SK-N-SH (cell line): ENCODE measurements at regions not wholly inside any gene's neighbourhood (a gene's known extent, or its start where the extent isn't known, plus 50 kb on each side); places are given as distances from the start of the nearest gene placed in this dataset.

Experiments
- CTCF ChIA-PET: fragments of 300-600, 350-600 bp; formaldehyde crosslinking; extraction: SDS; loops from one replicate; lab custom pipeline; 2021; lab: Yijun Ruan, JAX
- POLR2A ChIA-PET: fragments of 350-600 bp; sonication (Branson Sonifier 250); formaldehyde crosslinking; extraction: SDS; loops from one replicate; lab custom pipeline; 2020; ENCODE audit warnings: antibody characterized with exemption, inconsistent platforms; lab: Yijun Ruan, JAX
- DNase-seq: peaks from one replicate; pipeline ENCODE4 v3.0.0; 2012
- H2AFZ ChIP-seq: fragments of 200-600 bp; sonication (generic); 2 replicates; pipeline ENCODE4 v1.8.1; 2016; ENCODE audit warnings: antibody characterized with exemption, mild to moderate bottlenecking, low read depth
- H3F3A ChIP-seq: fragments of 200-600 bp; sonication (generic); replicated peaks from 2 replicates; pipeline ENCODE3; 2016; ENCODE audit warnings: antibody characterized with exemption, mild to moderate bottlenecking; ENCODE audit not compliant: insufficient read depth
- H3K27ac ChIP-seq, 2 experiments: fragments of 200-500 bp in 1 of 2; fragments of 200-600 bp in 1 of 2; sonication (Bioruptor generic) in 1 of 2; sonication (generic), shearing (Covaris generic) in 1 of 2; 2 replicates each; pipeline versions ENCODE4 v1.5.1 to v1.6.1; 2014 to 2016; ENCODE audit warnings: low read depth in 2 of 2, inconsistent platforms in 1 of 2, low read length in 1 of 2, mild to moderate bottlenecking in 1 of 2, mixed read lengths in 1 of 2
- H3K27me3 ChIP-seq: fragments of 200-600 bp; sonication (generic), shearing (Covaris generic); 2 replicates; pipeline ENCODE4 v1.6.1; 2016; ENCODE audit warnings: mixed run types; ENCODE audit not compliant: insufficient read depth
- H3K36me3 ChIP-seq, 2 experiments: fragments of 200-500 bp in 1 of 2; fragments of 200-600 bp in 1 of 2; sonication (Bioruptor generic) in 1 of 2; sonication (generic) in 1 of 2; replicated peaks in 1 of 2; 2 replicates each; pipeline versions ENCODE3 to v1.5.1; 2014 to 2016; ENCODE audit warnings: low read length in 1 of 2, mild to moderate bottlenecking in 1 of 2; ENCODE audit not compliant: insufficient read depth in 2 of 2, control insufficient read depth in 1 of 2
- H3K4me1 ChIP-seq, 2 experiments: fragments of 200-500 bp in 1 of 2; fragments of 200-600 bp in 1 of 2; sonication (Bioruptor generic) in 1 of 2; sonication (generic), shearing (Covaris generic) in 1 of 2; 2 replicates each; pipeline versions ENCODE4 v1.5.1 to v1.6.1; 2014 to 2016; ENCODE audit warnings: low read depth in 1 of 2, low read length in 1 of 2, mixed run types in 1 of 2; ENCODE audit not compliant: insufficient read depth in 2 of 2, control insufficient read depth in 1 of 2
- H3K4me2 ChIP-seq: fragments of 200-600 bp; sonication (generic), shearing (Covaris generic); 2 replicates; pipeline ENCODE4 v1.6.1; 2017; ENCODE audit warnings: mixed run types
- H3K4me3 ChIP-seq, 2 experiments: fragments of 200-500 bp in 1 of 2; fragments of 200-600 bp in 1 of 2; sonication (Bioruptor generic) in 1 of 2; sonication (generic), shearing (Covaris generic) in 1 of 2; 2 replicates each; pipeline versions ENCODE4 v1.5.1 to v1.8.1; 2014 to 2016; ENCODE audit warnings: low read depth in 2 of 2, inconsistent platforms in 1 of 2, low read length in 1 of 2, mild to moderate bottlenecking in 1 of 2, mixed read lengths in 1 of 2, moderate library complexity in 1 of 2
- H3K79me2 ChIP-seq: fragments of 200-600 bp; sonication (generic); 2 replicates; pipeline ENCODE4 v1.8.1; 2017; ENCODE audit warnings: mild to moderate bottlenecking; ENCODE audit not compliant: insufficient read depth
- H3K9ac ChIP-seq: fragments of 200-600 bp; sonication (generic); 2 replicates; pipeline ENCODE4 v1.6.1; 2017; ENCODE audit warnings: mixed run types
- H3K9me2 ChIP-seq: fragments of 200-600 bp; sonication (generic); 2 replicates; pipeline ENCODE4 v1.6.1; 2017; ENCODE audit warnings: mixed run types
- H3K9me3 ChIP-seq: fragments of 200-600 bp; sonication (generic); 2 replicates; pipeline ENCODE4 v1.6.1; 2017; ENCODE audit warnings: mixed run types, mild to moderate bottlenecking, moderate library complexity
- H4K20me1 ChIP-seq: fragments of 200-600 bp; sonication (generic); 2 replicates; pipeline ENCODE4 v1.6.1; 2017; ENCODE audit warnings: mild to moderate bottlenecking, mixed run types; ENCODE audit not compliant: insufficient read depth
- CHD2 ChIP-seq: fragments of 150-350 bp; IDR thresholded peaks from 2 replicates; pipeline ENCODE4 v1.6.1; 2018; ENCODE audit warnings: low read length; ENCODE audit not compliant: partially characterized antibody
- CTCF ChIP-seq: fragments of 200-600 bp; sonication (generic); IDR thresholded peaks from 2 replicates; pipeline ENCODE4 v1.6.1; 2017; ENCODE audit warnings: antibody characterized with exemption, mild to moderate bottlenecking, moderate library complexity
- FOSL2 ChIP-seq: IDR thresholded peaks from 2 replicates; pipeline ENCODE4 v1.4.0; 2012; ENCODE audit warnings: low read depth, mild to moderate bottlenecking, moderate library complexity, borderline replicate concordance
- GATA2 ChIP-seq: sonication (generic); formaldehyde crosslinking; IDR thresholded peaks from 2 replicates; pipeline ENCODE4 v1.5.0; 2020; ENCODE audit warnings: mild to moderate bottlenecking, missing genetic modification reagents
- MEF2A ChIP-seq: IDR thresholded peaks from 2 replicates; pipeline ENCODE4 v1.4.0; 2012; ENCODE audit warnings: low read depth, borderline replicate concordance
- NFIC ChIP-seq: IDR thresholded peaks from 2 replicates; pipeline ENCODE4 v1.4.0; 2012; ENCODE audit warnings: borderline replicate concordance
- RCOR1 ChIP-seq: fragments of 150-350 bp; IDR thresholded peaks from 2 replicates; pipeline ENCODE4 v1.6.1; 2017; ENCODE audit warnings: antibody characterized with exemption, low read length
- RFX5 ChIP-seq: IDR thresholded peaks from 2 replicates; pipeline ENCODE4 v1.6.1; 2012; ENCODE audit warnings: mild to moderate bottlenecking, improper control_type of control experiment, low read length
- RXRA ChIP-seq: IDR thresholded peaks from 2 replicates; pipeline ENCODE4 v1.4.0; 2012; ENCODE audit warnings: low read depth, mild to moderate bottlenecking, borderline replicate concordance
- SIN3A ChIP-seq: IDR thresholded peaks from 2 replicates; pipeline ENCODE4 v1.6.1; 2012; ENCODE audit warnings: low read depth, mild to moderate bottlenecking, low read length, moderate library complexity, borderline replicate concordance
- SMC3 ChIP-seq: IDR thresholded peaks from 2 replicates; pipeline ENCODE4 v1.6.1; 2012; ENCODE audit warnings: low read depth, low read length, improper control_type of control experiment
- TCF12 ChIP-seq: IDR thresholded peaks from 2 replicates; pipeline ENCODE4 v1.4.0; 2012
- TEAD4 ChIP-seq: IDR thresholded peaks from 2 replicates; pipeline ENCODE4 v1.4.0; 2012; ENCODE audit warnings: mild to moderate bottlenecking, borderline replicate concordance; ENCODE audit not compliant: insufficient read depth
- USF2 ChIP-seq: fragments of 150-350 bp; IDR thresholded peaks from 2 replicates; pipeline ENCODE4 v1.6.1; 2017; ENCODE audit warnings: antibody characterized with exemption, low read length, low read depth, borderline replicate concordance
- WGBS: methylation state at CpG from one replicate; pipeline ENCODE4 v1.1.6; 2017; ENCODE audit warnings: low lambda C conversion rate; 5-methylcytosine and 5-hydroxymethylcytosine counted together
- TF ChIP-seq, protein P1 (sequence below): IDR thresholded peaks from 2 replicates; pipeline ENCODE4 v1.4.0; 2012; ENCODE audit warnings: low read depth, borderline replicate concordance
- TF ChIP-seq, protein P2 (sequence below): IDR thresholded peaks from 2 replicates; pipeline ENCODE4; 2012

- Histone ChIP-seq H3K27me3 (no peaks in the 10 kb centered on the region), H3K4me3 (no peak overlapping the region), H3K4me1 (peaks cover 4 to 24% of the 10 kb centered on the region in 2 experiments; a peak in 3 of 4 replicates), H4K20me1 (no peaks in the 10 kb centered on the region), H3F3A (peaks cover 28% of the 10 kb centered on the region), H3K9me2 (no peaks in the 10 kb centered on the region), H3K36me3 (no peaks in the 10 kb centered on the region), H3K27ac (peak overlapping the region in 1 of 2 experiments; percentile 79; a peak in 3 of 4 replicates), H3K9ac (peak overlapping the region; percentile 24), H2AFZ (peak overlapping the region; percentile 26; the same call in 1 of the 2 replicates), H3K4me2 (peak overlapping the region; percentile 10), H3K79me2 (no peaks in the 10 kb centered on the region), H3K9me3 (no peaks in the 10 kb centered on the region)
- 45% methylated on average over 11 of the region's 11 CpGs for WGBS
- ChIA-PET POLR2A (no interaction called here), CTCF (interaction anchor here (1.0 kb wide), 1 partner anchor 224 kb away, joined by 4 read pairs; no protein-coding TSS in a partner anchor)
- DNase-seq, result peak; percentile 21
- TF ChIP-seq RXRA, result no peak
- TF ChIP-seq NFIC, result 0 out of 2 replicates have a peak, but pooled peaks have one; percentile 29
- no peak for TF ChIP-seq SIN3A
- TF ChIP-seq GATA2 (CRISPR knock-in tag), result peak; percentile 31; the same call in 1 of the 2 replicates
- TF ChIP-seq RCOR1, result no peak
- TF ChIP-seq SMC3, result no peak
- TF ChIP-seq TCF12, result peak; percentile 31; the same call in 1 of the 2 replicates
- TF ChIP-seq, protein P1, sequence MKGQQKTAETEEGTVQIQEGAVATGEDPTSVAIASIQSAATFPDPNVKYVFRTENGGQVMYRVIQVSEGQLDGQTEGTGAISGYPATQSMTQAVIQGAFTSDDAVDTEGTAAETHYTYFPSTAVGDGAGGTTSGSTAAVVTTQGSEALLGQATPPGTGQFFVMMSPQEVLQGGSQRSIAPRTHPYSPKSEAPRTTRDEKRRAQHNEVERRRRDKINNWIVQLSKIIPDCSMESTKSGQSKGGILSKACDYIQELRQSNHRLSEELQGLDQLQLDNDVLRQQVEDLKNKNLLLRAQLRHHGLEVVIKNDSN, result peak; percentile 40; the same call in 1 of the 2 replicates
These were observed 225.6 kb upstream of the IGFBP3 start for GRCh38 chr7:46146454-46147255.

DNA sequence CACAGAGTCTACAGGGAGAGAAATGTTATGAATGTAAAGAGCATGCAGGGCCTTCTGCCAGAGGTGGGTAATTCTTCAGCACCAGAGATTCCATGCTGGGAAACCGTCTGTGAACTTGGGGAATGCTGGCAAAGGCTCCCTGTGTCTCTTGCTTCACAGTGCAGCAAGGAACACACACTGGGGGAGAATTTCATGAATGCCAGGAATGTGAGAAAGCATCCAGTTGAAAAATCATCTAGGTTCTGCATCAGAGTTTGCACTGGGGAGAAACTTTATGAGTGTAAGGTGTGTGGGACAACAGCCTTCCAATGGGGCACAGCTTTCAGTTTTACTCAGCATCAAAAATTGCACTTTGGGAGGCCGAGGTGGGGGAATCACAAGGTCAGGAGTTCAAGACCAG lies 224.3 kb upstream of the IGFBP3 start:
- peaks cover 4 to 24% of the 10 kb centered on the region in 2 experiments; a peak in 3 of 4 replicates for H3K4me1 ChIP-seq
- no peak overlapping the region for H3K4me3 ChIP-seq
- no peaks in the 10 kb centered on the region for H4K20me1 ChIP-seq
- 9% methylated on average over 2 of the region's 2 CpGs for WGBS
- H3K79me2 ChIP-seq, result no peaks in the 10 kb centered on the region
- no peaks in the 10 kb centered on the region for H3K36me3 ChIP-seq
- H3K9ac ChIP-seq, result peak overlapping the region; percentile 45; the same call in 1 of the 2 replicates
- peak overlapping the region; percentile 33 for H3K4me2 ChIP-seq
- H3K9me3 ChIP-seq, result no peaks in the 10 kb centered on the region
- peaks cover 28% of the 10 kb centered on the region for H3F3A ChIP-seq
- CTCF ChIA-PET, result interaction anchor here (1.1 kb wide), 1 partner anchor 223 kb away, joined by 4 read pairs; no protein-coding TSS in a partner anchor
- POLR2A ChIA-PET, result no interaction called here
- no peaks in the 10 kb centered on the region for H3K9me2 ChIP-seq
- no peak for DNase-seq
- H2AFZ ChIP-seq, result no peak overlapping the region
- no peaks in the 10 kb centered on the region for H3K27me3 ChIP-seq
- H3K27ac ChIP-seq, result peak overlapping the region in 1 of 2 experiments; percentile 79; a peak in 3 of 4 replicates
- TF ChIP-seq, protein P2, sequence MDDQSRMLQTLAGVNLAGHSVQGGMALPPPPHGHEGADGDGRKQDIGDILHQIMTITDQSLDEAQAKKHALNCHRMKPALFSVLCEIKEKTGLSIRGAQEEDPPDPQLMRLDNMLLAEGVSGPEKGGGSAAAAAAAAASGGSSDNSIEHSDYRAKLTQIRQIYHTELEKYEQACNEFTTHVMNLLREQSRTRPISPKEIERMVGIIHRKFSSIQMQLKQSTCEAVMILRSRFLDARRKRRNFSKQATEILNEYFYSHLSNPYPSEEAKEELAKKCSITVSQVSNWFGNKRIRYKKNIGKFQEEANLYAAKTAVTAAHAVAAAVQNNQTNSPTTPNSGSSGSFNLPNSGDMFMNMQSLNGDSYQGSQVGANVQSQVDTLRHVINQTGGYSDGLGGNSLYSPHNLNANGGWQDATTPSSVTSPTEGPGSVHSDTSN, result peak; percentile 88
- peak; percentile 100 for TF ChIP-seq TEAD4
- no peak for TF ChIP-seq CTCF
- TF ChIP-seq GATA2 (CRISPR knock-in tag), result no peak
- TF ChIP-seq MEF2A, result no peak
- no peak for TF ChIP-seq CHD2
- TF ChIP-seq RCOR1, result 0 out of 2 replicates have a peak, but pooled peaks have one; percentile 12
- TF ChIP-seq USF2, result no peak
- no peak for TF ChIP-seq SIN3A
- TF ChIP-seq, protein P1, result no peak
- TF ChIP-seq FOSL2, result peak; percentile 91
- no peak for TF ChIP-seq RFX5
